ENCODE measurements at regions not wholly inside any gene's neighbourhood (a gene's known extent, or its start where the extent isn't known, plus 50 kb on each side); places are given as distances from the start of the nearest gene placed in this dataset.

DNA sequence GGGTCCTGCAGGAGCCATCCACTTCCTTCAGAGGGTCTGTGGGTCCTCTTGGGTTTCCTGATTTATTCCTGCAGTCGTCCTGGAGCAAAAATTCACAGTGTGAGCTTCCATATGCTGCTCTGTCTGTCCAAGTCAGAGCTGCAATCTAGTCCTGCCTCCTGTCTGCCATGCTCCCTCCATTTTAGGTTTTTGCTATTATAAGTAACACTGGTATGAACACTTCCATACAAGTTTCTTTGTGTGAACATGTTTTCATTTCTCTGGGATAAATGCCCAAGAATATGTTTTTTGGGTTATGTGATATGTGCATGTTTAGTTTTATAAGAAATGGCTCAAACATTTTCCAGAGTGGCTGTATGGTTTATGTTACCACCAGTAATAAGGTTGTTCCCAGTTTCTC lies 188.1 kb downstream of the ACTR3B start:
- TF ChIP-seq, protein P1, sequence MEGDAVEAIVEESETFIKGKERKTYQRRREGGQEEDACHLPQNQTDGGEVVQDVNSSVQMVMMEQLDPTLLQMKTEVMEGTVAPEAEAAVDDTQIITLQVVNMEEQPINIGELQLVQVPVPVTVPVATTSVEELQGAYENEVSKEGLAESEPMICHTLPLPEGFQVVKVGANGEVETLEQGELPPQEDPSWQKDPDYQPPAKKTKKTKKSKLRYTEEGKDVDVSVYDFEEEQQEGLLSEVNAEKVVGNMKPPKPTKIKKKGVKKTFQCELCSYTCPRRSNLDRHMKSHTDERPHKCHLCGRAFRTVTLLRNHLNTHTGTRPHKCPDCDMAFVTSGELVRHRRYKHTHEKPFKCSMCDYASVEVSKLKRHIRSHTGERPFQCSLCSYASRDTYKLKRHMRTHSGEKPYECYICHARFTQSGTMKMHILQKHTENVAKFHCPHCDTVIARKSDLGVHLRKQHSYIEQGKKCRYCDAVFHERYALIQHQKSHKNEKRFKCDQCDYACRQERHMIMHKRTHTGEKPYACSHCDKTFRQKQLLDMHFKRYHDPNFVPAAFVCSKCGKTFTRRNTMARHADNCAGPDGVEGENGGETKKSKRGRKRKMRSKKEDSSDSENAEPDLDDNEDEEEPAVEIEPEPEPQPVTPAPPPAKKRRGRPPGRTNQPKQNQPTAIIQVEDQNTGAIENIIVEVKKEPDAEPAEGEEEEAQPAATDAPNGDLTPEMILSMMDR (conservative IDR thresholded peaks at IDR 0.05 in 1 of 2, IDR thresholded peaks at IDR 0.05 in 1 of 2; ENCODE audit: extremely low read depth in 1 of 2, insufficient read depth in 1 of 2, low read depth in 1 of 2, low read length in 2 of 2), result no peak
- no peak for TF ChIP-seq EZH2 (IDR thresholded peaks at IDR 0.05; ENCODE audit: borderline replicate concordance, low read length)
